Tibial nerve (tissue), 4 donors: ENCODE measurements at regions not wholly inside any gene's neighbourhood (a gene's known extent, or its start where the extent isn't known, plus 50 kb on each side); places are given as distances from the start of the nearest gene placed in this dataset.

Experiments
- DNase-seq, 2 donors: peaks; one replicate each; pipeline ENCODE4 v3.0.0-alpha.2; 2019; ENCODE audit warnings: low spot score in 2 of 2
- H3K27ac ChIP-seq, 4 donors: fragments of 200-600 bp; sonication (generic) in 3 of 4; one replicate each; pipeline ENCODE4 v1.5.1; 2017 to 2019; ENCODE audit warnings: mild to moderate bottlenecking in 1 of 4
- H3K27me3 ChIP-seq, 2 donors: fragments of 200-600 bp; sonication (generic) in 1 of 2; one replicate each; pipeline versions ENCODE4 v1.5.1 to v1.6.0; 2017 to 2019
- H3K36me3 ChIP-seq, 3 donors: fragments of 200-600 bp; sonication (generic); one replicate each; pipeline ENCODE4 v1.5.1; 2018 to 2019
- H3K4me1 ChIP-seq, 4 donors: fragments of 200-600 bp; sonication (generic) in 3 of 4; one replicate each; pipeline ENCODE4 v1.5.1; 2017 to 2019
- H3K4me3 ChIP-seq, 4 donors: fragments of 200-600 bp; sonication (generic) in 3 of 4; one replicate each; pipeline ENCODE4 v1.5.1; 2017 to 2019; ENCODE audit warnings: mild to moderate bottlenecking in 1 of 4, moderate library complexity in 1 of 4
- H3K9me3 ChIP-seq, 4 donors: fragments of 200-600 bp; sonication (generic) in 3 of 4; one replicate each; pipeline ENCODE4 v1.5.1; 2017 to 2019
- CTCF ChIP-seq, 5 experiments: fragments of 200-600 bp in 3 of 5; fragments of 450-650 bp in 2 of 5; sonication (generic) in 3 of 5; IDR thresholded peaks; one replicate each; pipeline ENCODE4 v1.5.1; 2016 to 2019; ENCODE audit warnings: antibody characterized with exemption in 5 of 5, mild to moderate bottlenecking in 3 of 5, moderate library complexity in 2 of 5
- EP300 ChIP-seq, 2 donors: sonication (generic); formaldehyde crosslinking; IDR thresholded peaks; one replicate each; pipeline ENCODE4 v1.6.1; 2017; ENCODE audit warnings: antibody characterized with exemption in 2 of 2, mild to moderate bottlenecking in 1 of 2
- POLR2A ChIP-seq, 2 donors: fragments of 450-650 bp; IDR thresholded peaks; one replicate each; pipeline ENCODE4 v1.6.1; 2017; ENCODE audit warnings: antibody characterized with exemption in 2 of 2, mild to moderate bottlenecking in 2 of 2, moderate library complexity in 2 of 2
- WGBS, 2 donors: methylation state at CpG; one replicate each; pipeline ENCODE4 v1.1.5; 2018; 5-methylcytosine and 5-hydroxymethylcytosine counted together

- no peaks in the 10 kb centered on the region for H3K4me1 ChIP-seq
- H3K27ac ChIP-seq: no peak overlapping the region
- TF ChIP-seq CTCF (IDR thresholded peaks at IDR 0.05) (no peak), EP300 (IDR thresholded peaks at IDR 0.05) (no peak), POLR2A (IDR thresholded peaks at IDR 0.05) (no peak)
- H3K27me3 ChIP-seq: no peaks in the 10 kb centered on the region
- no peak for DNase-seq
- H3K9me3 ChIP-seq: no peaks in the 10 kb centered on the region
- WGBS, 2 donors: 57 to 58% methylated on average over 5 of the region's 5 CpGs
- no peak overlapping the region for H3K4me3 ChIP-seq
- H3K36me3 ChIP-seq: no peaks in the 10 kb centered on the region
These were observed 1339.2 kb upstream of the TENM4 start for GRCh38 chr11:80779905-80780605.

- Histone ChIP-seq H3K27me3 (no peaks in the 10 kb centered on the region), H3K36me3 (no peaks in the 10 kb centered on the region), H3K9me3 (no peaks in the 10 kb centered on the region), H3K4me3 (no peak overlapping the region), H3K4me1 (no peaks in the 10 kb centered on the region), H3K27ac (no peak overlapping the region)
- WGBS, 2 donors: 89 to 90% methylated on average over 3 of the region's 3 CpGs
- no peak for DNase-seq
- TF ChIP-seq EP300 (IDR thresholded peaks at IDR 0.05) (no peak), POLR2A (IDR thresholded peaks at IDR 0.05) (no peak), CTCF (IDR thresholded peaks at IDR 0.05) (no peak)
These were observed 1338.1 kb upstream of the TENM4 start for GRCh38 chr11:80778941-80779340.

GRCh38 chr11:80778432-80778831 lies 1337.6 kb upstream of the TENM4 start:
- TF ChIP-seq POLR2A (IDR thresholded peaks at IDR 0.05): no peak
- no peak for TF ChIP-seq CTCF (IDR thresholded peaks at IDR 0.05)
- TF ChIP-seq EP300 (IDR thresholded peaks at IDR 0.05): no peak
- Histone ChIP-seq H3K4me3 (no peak overlapping the region), H3K27ac (no peak overlapping the region), H3K36me3 (no peaks in the 10 kb centered on the region), H3K27me3 (no peaks in the 10 kb centered on the region), H3K4me1 (no peaks in the 10 kb centered on the region), H3K9me3 (no peaks in the 10 kb centered on the region)
- WGBS, 2 donors: 84 to 92% methylated on average over 3 of the region's 3 CpGs
- no peak for DNase-seq

GRCh38 chr11:80773919-80774318 lies 1333.1 kb upstream of the TENM4 start:
- 55 to 61% methylated on average over 3 of the region's 3 CpGs for WGBS, 2 donors
- TF ChIP-seq POLR2A (IDR thresholded peaks at IDR 0.05) (no peak), EP300 (IDR thresholded peaks at IDR 0.05) (no peak), CTCF (IDR thresholded peaks at IDR 0.05) (no peak)

GRCh38 chr11:80771017-80771416 lies 1330.2 kb upstream of the TENM4 start:
- H3K4me3 ChIP-seq: no peak overlapping the region
- H3K4me1 ChIP-seq: no peaks in the 10 kb centered on the region
- H3K27ac ChIP-seq: no peak overlapping the region
- no peak for DNase-seq
- 58 to 59% methylated on average over 2 of the region's 2 CpGs for whole genome bisulfite sequencing, 2 donors
- H3K9me3 ChIP-seq: no peaks in the 10 kb centered on the region
- H3K36me3 ChIP-seq: no peaks in the 10 kb centered on the region
- TF ChIP-seq EP300 (IDR thresholded peaks at IDR 0.05) (no peak), POLR2A (IDR thresholded peaks at IDR 0.05) (no peak), CTCF (IDR thresholded peaks at IDR 0.05) (no peak)
- no peaks in the 10 kb centered on the region for H3K27me3 ChIP-seq

More at GRCh38 chr11:80773919-80774318, 1333.1 kb upstream of the TENM4 start:
- no peak for DNase-seq
- Histone ChIP-seq H3K27ac (no peak overlapping the region), H3K4me1 (no peaks in the 10 kb centered on the region), H3K27me3 (no peaks in the 10 kb centered on the region), H3K36me3 (no peaks in the 10 kb centered on the region), H3K9me3 (no peaks in the 10 kb centered on the region), H3K4me3 (no peak overlapping the region)
